Glutamatergic neuron (in vitro differentiated cells): ENCODE measurements at regions not wholly inside any gene's neighbourhood (a gene's known extent, or its start where the extent isn't known, plus 50 kb on each side); places are given as distances from the start of the nearest gene placed in this dataset.

Experiments used
- DNase-seq: peaks from one replicate; pipeline ENCODE4 v3.0.0; 2022
- H3K27ac Mint-ChIP-seq: one replicate; pipeline ENCODE4 v1.8.0; 2020; ENCODE audit warnings: mild to moderate bottlenecking, mixed read lengths, inconsistent platforms; ENCODE audit not compliant: unreplicated experiment
- H3K27me3 Mint-ChIP-seq: one replicate; pipeline ENCODE4 v1.8.0; 2020; ENCODE audit warnings: mild to moderate bottlenecking, moderate library complexity, mixed read lengths, inconsistent platforms; ENCODE audit not compliant: unreplicated experiment
- H3K36me3 Mint-ChIP-seq: one replicate; pipeline ENCODE4 v1.8.0; 2020; ENCODE audit warnings: mild to moderate bottlenecking, mixed read lengths, inconsistent platforms; ENCODE audit not compliant: unreplicated experiment
- H3K4me1 Mint-ChIP-seq: one replicate; pipeline ENCODE4 v1.8.0; 2020; ENCODE audit warnings: mild to moderate bottlenecking, low read depth, mixed read lengths, inconsistent platforms; ENCODE audit not compliant: unreplicated experiment
- H3K4me3 Mint-ChIP-seq: one replicate; pipeline ENCODE4 v1.8.0; 2020; ENCODE audit warnings: mild to moderate bottlenecking, mixed read lengths, inconsistent platforms; ENCODE audit not compliant: unreplicated experiment
- H3K9me3 Mint-ChIP-seq: one replicate; pipeline ENCODE4 v1.8.0; 2020; ENCODE audit warnings: mild to moderate bottlenecking, moderate library complexity, mixed read lengths, inconsistent platforms; ENCODE audit not compliant: unreplicated experiment
- CTCF ChIP-seq: fragments of 200-600 bp; sonication (generic); IDR thresholded peaks from one replicate; pipeline ENCODE4 v1.5.0; 2021; ENCODE audit not compliant: partially characterized antibody, unreplicated experiment

DNA sequence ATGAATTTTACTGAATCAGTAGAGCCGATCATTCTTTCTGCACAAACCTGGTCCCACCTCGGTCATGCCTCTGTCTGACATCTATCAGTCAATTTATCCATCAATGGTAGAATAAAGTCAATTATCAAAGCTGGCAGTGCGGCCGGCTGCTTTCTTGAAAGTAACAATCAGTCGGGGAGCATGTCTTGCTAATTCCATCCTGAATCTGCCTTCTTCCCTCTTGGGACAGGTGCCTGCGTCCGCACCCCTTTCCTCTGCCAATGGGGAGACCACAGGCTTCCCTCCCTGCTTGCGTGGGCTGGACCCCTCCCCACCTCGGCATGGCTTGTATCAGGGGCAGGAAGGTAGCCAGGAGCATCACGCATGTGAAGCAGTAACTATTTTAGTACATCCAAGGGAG is 962.9 kb downstream of the BRD1 start:
- TF ChIP-seq CTCF: no peak
- Mint-ChIP-seq H3K4me3 (no peak overlapping the region), H3K36me3 (peaks cover 7% of the 10 kb centered on the region), H3K27ac (no peak overlapping the region), H3K27me3 (peaks cover 2% of the 10 kb centered on the region), H3K9me3 (peaks cover 19% of the 10 kb centered on the region), H3K4me1 (no peaks in the 10 kb centered on the region)
- no peak for DNase-seq

DNA sequence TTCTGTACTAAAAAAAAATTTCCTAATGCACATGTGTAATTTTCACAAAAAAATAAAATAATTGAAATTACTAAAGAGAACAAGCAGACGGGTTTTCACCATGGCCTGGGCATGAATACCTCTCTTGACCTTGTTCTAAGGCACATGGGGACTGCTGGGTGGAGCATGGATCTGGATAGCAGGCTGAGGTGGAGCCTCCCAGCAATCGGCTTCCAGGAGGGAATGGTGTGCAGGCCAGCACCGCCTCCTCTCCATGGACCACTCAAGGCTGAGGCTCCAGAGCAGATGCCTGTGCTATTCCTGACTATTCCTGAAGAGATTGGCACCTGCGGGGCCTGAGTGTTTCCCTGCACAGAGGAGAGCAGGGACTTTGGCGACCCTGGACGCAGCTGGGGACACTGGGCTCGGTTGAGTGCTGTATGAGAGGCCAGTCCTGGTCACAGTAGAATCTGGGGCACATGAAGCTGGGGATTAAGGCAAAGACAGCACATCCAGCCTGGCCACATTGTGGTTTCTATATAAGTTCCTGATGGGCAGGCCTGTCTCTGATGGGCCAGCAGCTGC is 963.6 kb downstream of the BRD1 start:
- Mint-ChIP-seq H3K36me3 (peaks cover 12% of the 10 kb centered on the region), H3K27ac (no peak overlapping the region), H3K9me3 (peaks cover 25% of the 10 kb centered on the region), H3K4me3 (no peak overlapping the region), H3K27me3 (peaks cover 2% of the 10 kb centered on the region), H3K4me1 (no peaks in the 10 kb centered on the region)
- no peak for DNase-seq
- TF ChIP-seq CTCF: no peak

GRCh38 chr22:48860557-48860956 is 967.1 kb downstream of the BRD1 start:
- Mint-ChIP-seq H3K27me3 (peaks cover 8% of the 10 kb centered on the region), H3K36me3 (peaks cover 12% of the 10 kb centered on the region), H3K27ac (no peak overlapping the region), H3K4me3 (no peak overlapping the region), H3K4me1 (no peaks in the 10 kb centered on the region), H3K9me3 (peaks cover 33% of the 10 kb centered on the region)
- no peak for DNase-seq
- TF ChIP-seq CTCF: no peak

DNA sequence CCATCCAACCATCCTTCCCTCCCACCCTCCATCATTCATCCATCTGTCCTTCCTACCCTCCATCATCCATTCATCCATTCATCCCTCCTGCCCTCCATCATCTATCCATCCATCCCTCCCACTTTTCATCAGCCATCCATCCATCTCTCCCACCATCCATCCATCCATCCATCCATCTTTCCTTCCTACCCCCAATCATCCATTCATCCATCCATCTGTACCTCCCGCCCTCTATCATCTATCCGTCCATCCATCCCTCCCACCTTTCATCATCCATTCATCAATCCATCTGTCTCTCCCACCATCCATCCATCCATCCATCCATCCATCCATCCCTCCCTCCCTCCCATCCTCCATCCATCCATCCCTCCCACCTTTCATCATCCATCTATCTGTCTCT is 968.8 kb downstream of the BRD1 start:
- DNase-seq: no peak
- no peak for TF ChIP-seq CTCF
- H3K27me3 Mint-ChIP-seq: peaks cover 12% of the 10 kb centered on the region
- no peaks in the 10 kb centered on the region for H3K4me1 Mint-ChIP-seq
- peaks cover 17% of the 10 kb centered on the region for H3K36me3 Mint-ChIP-seq
- no peak overlapping the region for H3K27ac Mint-ChIP-seq
- peaks cover 34% of the 10 kb centered on the region for H3K9me3 Mint-ChIP-seq
- H3K4me3 Mint-ChIP-seq: no peak overlapping the region

- H3K27me3 Mint-ChIP-seq: peaks cover 12% of the 10 kb centered on the region
- H3K4me3 Mint-ChIP-seq: no peak overlapping the region
- no peak for TF ChIP-seq CTCF
- H3K4me1 Mint-ChIP-seq: no peaks in the 10 kb centered on the region
- H3K27ac Mint-ChIP-seq: no peak overlapping the region
- H3K36me3 Mint-ChIP-seq: peaks cover 17% of the 10 kb centered on the region
- peaks cover 33% of the 10 kb centered on the region for H3K9me3 Mint-ChIP-seq
- no peak for DNase-seq
These were observed 969.6 kb downstream of the BRD1 start for GRCh38 chr22:48858121-48858520.
